ENCODE measurements at regions not wholly inside any gene's neighbourhood (a gene's known extent, or its start where the extent isn't known, plus 50 kb on each side); places are given as distances from the start of the nearest gene placed in this dataset.

GRCh38 chr9:79301085-79301484 lies 270.7 kb upstream of the TLE4 start:
- TF ChIP-seq CTCF (IDR thresholded peaks at IDR 0.05) (no peak), POLR2A (IDR thresholded peaks at IDR 0.05) (no peak)
